ENCODE measurements at regions not wholly inside any gene's neighbourhood (a gene's known extent, or its start where the extent isn't known, plus 50 kb on each side); places are given as distances from the start of the nearest gene placed in this dataset.

- no peaks in the 10 kb centered on the region for H4K20me1 ChIP-seq (ENCODE audit: control insufficient read depth, extremely low read depth, insufficient read depth, low read length)
- no peak overlapping the region for H3K9ac ChIP-seq (ENCODE audit: insufficient read depth, low read length)
- no peaks in the 10 kb centered on the region for H3K4me1 ChIP-seq (ENCODE audit: control insufficient read depth, extremely low read depth, insufficient read depth, low read length)
- no peak for DNase-seq (ENCODE audit: low read depth in 2 of 2)
- H3K9me3 ChIP-seq (ENCODE audit: control insufficient read depth, insufficient read depth, low read depth, low read length): no peaks in the 10 kb centered on the region
- TF ChIP-seq, protein P1, sequence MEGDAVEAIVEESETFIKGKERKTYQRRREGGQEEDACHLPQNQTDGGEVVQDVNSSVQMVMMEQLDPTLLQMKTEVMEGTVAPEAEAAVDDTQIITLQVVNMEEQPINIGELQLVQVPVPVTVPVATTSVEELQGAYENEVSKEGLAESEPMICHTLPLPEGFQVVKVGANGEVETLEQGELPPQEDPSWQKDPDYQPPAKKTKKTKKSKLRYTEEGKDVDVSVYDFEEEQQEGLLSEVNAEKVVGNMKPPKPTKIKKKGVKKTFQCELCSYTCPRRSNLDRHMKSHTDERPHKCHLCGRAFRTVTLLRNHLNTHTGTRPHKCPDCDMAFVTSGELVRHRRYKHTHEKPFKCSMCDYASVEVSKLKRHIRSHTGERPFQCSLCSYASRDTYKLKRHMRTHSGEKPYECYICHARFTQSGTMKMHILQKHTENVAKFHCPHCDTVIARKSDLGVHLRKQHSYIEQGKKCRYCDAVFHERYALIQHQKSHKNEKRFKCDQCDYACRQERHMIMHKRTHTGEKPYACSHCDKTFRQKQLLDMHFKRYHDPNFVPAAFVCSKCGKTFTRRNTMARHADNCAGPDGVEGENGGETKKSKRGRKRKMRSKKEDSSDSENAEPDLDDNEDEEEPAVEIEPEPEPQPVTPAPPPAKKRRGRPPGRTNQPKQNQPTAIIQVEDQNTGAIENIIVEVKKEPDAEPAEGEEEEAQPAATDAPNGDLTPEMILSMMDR (conservative IDR thresholded peaks at IDR 0.05 in 1 of 2, IDR thresholded peaks at IDR 0.05 in 1 of 2; ENCODE audit: low read depth in 1 of 2, low read length in 2 of 2): no peak
- no peak for TF ChIP-seq EZH2 (IDR thresholded peaks at IDR 0.05; ENCODE audit: low read length, missing control alignments)
- no peak overlapping the region for H3K27ac ChIP-seq (ENCODE audit: insufficient read depth, low read length)
- no peak overlapping the region for H3K4me2 ChIP-seq (ENCODE audit: extremely low read depth, insufficient read depth, low read length)
- no peaks in the 10 kb centered on the region for H3K36me3 ChIP-seq (ENCODE audit: control insufficient read depth, insufficient read depth, low read length)
- H3K27me3 ChIP-seq (ENCODE audit: control insufficient read depth, insufficient read depth, low read length): no peaks in the 10 kb centered on the region
- H2AFZ ChIP-seq (ENCODE audit: low read length): no peak overlapping the region
- no peaks in the 10 kb centered on the region for H3K79me2 ChIP-seq (ENCODE audit: control insufficient read depth, insufficient read depth, low read length)
- no peak overlapping the region for H3K4me3 ChIP-seq (replicated peaks in 1 of 4; ENCODE audit: control extremely low read depth in 1 of 4, insufficient read depth in 1 of 4, low read depth in 3 of 4, low read length in 4 of 4)
Observed at GRCh38 chr18:27824841-27825681, 351.9 kb downstream of the CDH2 start.

- no peaks in the 10 kb centered on the region for H3K4me1 ChIP-seq (ENCODE audit: control insufficient read depth, extremely low read depth, insufficient read depth, low read length)
- no peaks in the 10 kb centered on the region for H4K20me1 ChIP-seq (ENCODE audit: control insufficient read depth, extremely low read depth, insufficient read depth, low read length)
- H3K9ac ChIP-seq (ENCODE audit: insufficient read depth, low read length): no peak overlapping the region
- no peak overlapping the region for H3K27ac ChIP-seq (ENCODE audit: insufficient read depth, low read length)
- H3K27me3 ChIP-seq (ENCODE audit: control insufficient read depth, insufficient read depth, low read length): no peaks in the 10 kb centered on the region
- no peak for TF ChIP-seq EZH2 (IDR thresholded peaks at IDR 0.05; ENCODE audit: low read length, missing control alignments)
- no peak for DNase-seq (ENCODE audit: low read depth in 2 of 2)
- H3K4me2 ChIP-seq (ENCODE audit: extremely low read depth, insufficient read depth, low read length): no peak overlapping the region
- no peaks in the 10 kb centered on the region for H3K79me2 ChIP-seq (ENCODE audit: control insufficient read depth, insufficient read depth, low read length)
- H3K36me3 ChIP-seq (ENCODE audit: control insufficient read depth, insufficient read depth, low read length): no peaks in the 10 kb centered on the region
- no peak overlapping the region for H3K4me3 ChIP-seq (replicated peaks in 1 of 4; ENCODE audit: control extremely low read depth in 1 of 4, insufficient read depth in 1 of 4, low read depth in 3 of 4, low read length in 4 of 4)
- H3K9me3 ChIP-seq (ENCODE audit: control insufficient read depth, insufficient read depth, low read depth, low read length): no peaks in the 10 kb centered on the region
- H2AFZ ChIP-seq (ENCODE audit: low read length): no peak overlapping the region
Observed at GRCh38 chr18:27824275-27824674, 352.7 kb downstream of the CDH2 start.

- no peak overlapping the region for H3K9ac ChIP-seq (ENCODE audit: insufficient read depth, low read length)
- no peak for DNase-seq (ENCODE audit: low read depth in 2 of 2)
- H3K79me2 ChIP-seq (ENCODE audit: control insufficient read depth, insufficient read depth, low read length): no peaks in the 10 kb centered on the region
- H3K9me3 ChIP-seq (ENCODE audit: control insufficient read depth, insufficient read depth, low read depth, low read length): no peaks in the 10 kb centered on the region
- no peaks in the 10 kb centered on the region for H3K4me1 ChIP-seq (ENCODE audit: control insufficient read depth, extremely low read depth, insufficient read depth, low read length)
- no peak overlapping the region for H2AFZ ChIP-seq (ENCODE audit: low read length)
- H4K20me1 ChIP-seq (ENCODE audit: control insufficient read depth, extremely low read depth, insufficient read depth, low read length): no peaks in the 10 kb centered on the region
- TF ChIP-seq EZH2 (IDR thresholded peaks at IDR 0.05; ENCODE audit: low read length, missing control alignments): no peak
- no peak overlapping the region for H3K4me3 ChIP-seq (replicated peaks in 1 of 4; ENCODE audit: control extremely low read depth in 1 of 4, insufficient read depth in 1 of 4, low read depth in 3 of 4, low read length in 4 of 4)
- no peak overlapping the region for H3K4me2 ChIP-seq (ENCODE audit: extremely low read depth, insufficient read depth, low read length)
- H3K36me3 ChIP-seq (ENCODE audit: control insufficient read depth, insufficient read depth, low read length): no peaks in the 10 kb centered on the region
- no peaks in the 10 kb centered on the region for H3K27me3 ChIP-seq (ENCODE audit: control insufficient read depth, insufficient read depth, low read length)
- no peak overlapping the region for H3K27ac ChIP-seq (ENCODE audit: insufficient read depth, low read length)
Observed at GRCh38 chr18:27823053-27823452, 353.9 kb downstream of the CDH2 start.

DNA sequence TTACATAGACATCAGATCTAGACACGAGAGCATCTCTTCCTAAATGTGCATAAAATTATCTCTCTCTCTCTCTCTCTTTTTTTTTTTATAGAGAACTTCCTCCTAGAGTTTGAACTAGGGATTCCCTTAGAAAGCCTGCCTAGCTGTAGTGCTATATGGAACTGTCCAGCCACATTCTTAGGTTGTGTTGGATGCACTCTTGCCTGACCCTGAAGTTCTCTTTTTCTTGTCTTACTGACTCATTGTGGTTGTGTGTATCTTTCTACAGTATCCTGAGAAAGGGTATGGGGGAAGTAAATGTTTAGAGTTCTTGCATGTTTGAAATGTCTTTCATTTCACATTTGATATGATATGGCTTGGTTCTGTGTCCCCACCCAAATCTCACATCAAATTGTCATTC, 368.2 kb downstream of the CDH2 start:
- Histone ChIP-seq H3K9me3 (ENCODE audit: control insufficient read depth, insufficient read depth, low read depth, low read length) (no peaks in the 10 kb centered on the region), H3K27ac (ENCODE audit: insufficient read depth, low read length) (no peak overlapping the region), H4K20me1 (ENCODE audit: control insufficient read depth, extremely low read depth, insufficient read depth, low read length) (no peaks in the 10 kb centered on the region), H3K9ac (ENCODE audit: insufficient read depth, low read length) (no peak overlapping the region), H2AFZ (ENCODE audit: low read length) (no peak overlapping the region), H3K4me1 (ENCODE audit: control insufficient read depth, extremely low read depth, insufficient read depth, low read length) (no peaks in the 10 kb centered on the region), H3K79me2 (ENCODE audit: control insufficient read depth, insufficient read depth, low read length) (no peaks in the 10 kb centered on the region), H3K4me3 (replicated peaks in 1 of 4; ENCODE audit: control extremely low read depth in 1 of 4, insufficient read depth in 1 of 4, low read depth in 3 of 4, low read length in 4 of 4) (no peak overlapping the region), H3K4me2 (ENCODE audit: extremely low read depth, insufficient read depth, low read length) (no peak overlapping the region), H3K27me3 (ENCODE audit: control insufficient read depth, insufficient read depth, low read length) (no peaks in the 10 kb centered on the region), H3K36me3 (ENCODE audit: control insufficient read depth, insufficient read depth, low read length) (no peaks in the 10 kb centered on the region)
- DNase-seq (ENCODE audit: low read depth in 2 of 2): peak in 1 of 2 donors; percentile 46
- TF ChIP-seq, protein P1 (conservative IDR thresholded peaks at IDR 0.05 in 1 of 2, IDR thresholded peaks at IDR 0.05 in 1 of 2; ENCODE audit: low read depth in 1 of 2, low read length in 2 of 2): no peak
- no peak for TF ChIP-seq EZH2 (IDR thresholded peaks at IDR 0.05; ENCODE audit: low read length, missing control alignments)

All from fibroblast of lung (primary cell).